Gastroesophageal sphincter (tissue), 3 donors: ENCODE measurements at regions not wholly inside any gene's neighbourhood (a gene's known extent, or its start where the extent isn't known, plus 50 kb on each side); places are given as distances from the start of the nearest gene placed in this dataset.

ENCODE experiments used
- EP300 ChIP-seq: sonication (generic); formaldehyde crosslinking; IDR thresholded peaks from one replicate; pipeline ENCODE4 v1.6.1; 2017; ENCODE audit warnings: antibody characterized with exemption, mild to moderate bottlenecking
- POLR2A ChIP-seq, 2 donors: fragments of 450-650 bp; IDR thresholded peaks; one replicate each; pipeline ENCODE4 v1.6.1; 2017; ENCODE audit warnings: antibody characterized with exemption in 2 of 2, mild to moderate bottlenecking in 2 of 2, moderate library complexity in 1 of 2
- POLR2AphosphoS5 ChIP-seq: sonication (generic); formaldehyde crosslinking; IDR thresholded peaks from one replicate; pipeline ENCODE4 v1.6.1; 2017; ENCODE audit warnings: antibody characterized with exemption
- TF ChIP-seq, protein P1 (sequence below), 4 experiments: fragments of 200-600 bp in 2 of 4; fragments of 450-650 bp in 2 of 4; sonication (generic) in 1 of 4; IDR thresholded peaks; one replicate each; pipeline ENCODE4 v1.5.1; 2017 to 2019; ENCODE audit warnings: antibody characterized with exemption in 4 of 4, mild to moderate bottlenecking in 2 of 4, moderate library complexity in 2 of 4

DNA sequence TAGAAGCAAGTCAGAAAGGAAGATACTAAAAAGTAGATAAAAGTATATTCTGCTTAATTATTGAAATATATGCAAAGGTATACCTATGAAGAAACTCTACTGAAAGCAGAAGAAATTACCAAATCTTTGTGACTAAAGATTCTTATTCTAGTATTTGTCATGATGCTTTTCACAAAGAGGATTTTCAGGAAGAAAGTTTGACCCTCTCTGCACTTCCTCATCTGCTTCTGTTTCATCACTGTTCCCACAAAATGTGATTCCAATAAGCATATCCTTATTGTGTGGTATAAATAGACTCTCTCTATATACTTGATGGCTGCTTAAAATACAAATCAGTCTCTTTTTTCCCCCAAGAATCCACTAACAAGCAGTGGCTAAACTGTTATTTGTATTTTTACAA is 2139.6 kb upstream of the ACO1 start:
- TF ChIP-seq, protein P1, sequence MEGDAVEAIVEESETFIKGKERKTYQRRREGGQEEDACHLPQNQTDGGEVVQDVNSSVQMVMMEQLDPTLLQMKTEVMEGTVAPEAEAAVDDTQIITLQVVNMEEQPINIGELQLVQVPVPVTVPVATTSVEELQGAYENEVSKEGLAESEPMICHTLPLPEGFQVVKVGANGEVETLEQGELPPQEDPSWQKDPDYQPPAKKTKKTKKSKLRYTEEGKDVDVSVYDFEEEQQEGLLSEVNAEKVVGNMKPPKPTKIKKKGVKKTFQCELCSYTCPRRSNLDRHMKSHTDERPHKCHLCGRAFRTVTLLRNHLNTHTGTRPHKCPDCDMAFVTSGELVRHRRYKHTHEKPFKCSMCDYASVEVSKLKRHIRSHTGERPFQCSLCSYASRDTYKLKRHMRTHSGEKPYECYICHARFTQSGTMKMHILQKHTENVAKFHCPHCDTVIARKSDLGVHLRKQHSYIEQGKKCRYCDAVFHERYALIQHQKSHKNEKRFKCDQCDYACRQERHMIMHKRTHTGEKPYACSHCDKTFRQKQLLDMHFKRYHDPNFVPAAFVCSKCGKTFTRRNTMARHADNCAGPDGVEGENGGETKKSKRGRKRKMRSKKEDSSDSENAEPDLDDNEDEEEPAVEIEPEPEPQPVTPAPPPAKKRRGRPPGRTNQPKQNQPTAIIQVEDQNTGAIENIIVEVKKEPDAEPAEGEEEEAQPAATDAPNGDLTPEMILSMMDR (IDR thresholded peaks at IDR 0.05) = no peak
- TF ChIP-seq POLR2A (IDR thresholded peaks at IDR 0.05) (no peak), POLR2AphosphoS5 (no peak), EP300 (no peak)
